Thymus (tissue), 11 donors: ENCODE measurements at regions not wholly inside any gene's neighbourhood (a gene's known extent, or its start where the extent isn't known, plus 50 kb on each side); places are given as distances from the start of the nearest gene placed in this dataset.

ENCODE experiments used
- DNase-seq, 9 donors: peaks; one replicate each; pipeline ENCODE4 v3.0.0-alpha.2; 2013; ENCODE audit warnings: low spot score in 9 of 9, low read depth in 6 of 9, missing footprints in 1 of 9
- H3K27ac ChIP-seq, 2 donors: one replicate each; pipeline ENCODE4 v1.5.1; 2013; ENCODE audit warnings: control low read depth in 1 of 2, low read depth in 1 of 2, low read length in 1 of 2, mild to moderate bottlenecking in 1 of 2, moderate library complexity in 1 of 2
- H3K27me3 ChIP-seq, 2 donors: one replicate each; pipeline ENCODE4 v1.5.1; 2013; ENCODE audit warnings: low read length in 1 of 2; ENCODE audit not compliant: control insufficient read depth in 2 of 2, insufficient read depth in 1 of 2
- H3K36me3 ChIP-seq, 2 donors: one replicate each; pipeline ENCODE4 v1.5.1; 2013; ENCODE audit warnings: low read length in 1 of 2, mild to moderate bottlenecking in 1 of 2, moderate library complexity in 1 of 2; ENCODE audit not compliant: control insufficient read depth in 2 of 2, insufficient read depth in 2 of 2
- H3K4me1 ChIP-seq, 2 donors: one replicate each; pipeline ENCODE4 v1.5.1; 2013; ENCODE audit warnings: low read length in 2 of 2; ENCODE audit not compliant: control insufficient read depth in 2 of 2, insufficient read depth in 2 of 2
- H3K4me3 ChIP-seq, 2 donors: one replicate each; pipeline ENCODE4 v1.5.1; 2013; ENCODE audit warnings: low read length in 2 of 2, control low read depth in 1 of 2, mild to moderate bottlenecking in 1 of 2
- H3K9me3 ChIP-seq, 2 donors: one replicate each; pipeline ENCODE4 v1.5.1; 2013; ENCODE audit warnings: low read length in 1 of 2, mild to moderate bottlenecking in 1 of 2; ENCODE audit not compliant: control insufficient read depth in 2 of 2, insufficient read depth in 1 of 2
- WGBS: extraction: QIAGEN DNeasy Blood & Tissue Kit; methylation state at CpG from one replicate; pipeline ENCODE4 v1.1.7; 2013; 5-methylcytosine and 5-hydroxymethylcytosine counted together
- donor health status: healthy.

DNA sequence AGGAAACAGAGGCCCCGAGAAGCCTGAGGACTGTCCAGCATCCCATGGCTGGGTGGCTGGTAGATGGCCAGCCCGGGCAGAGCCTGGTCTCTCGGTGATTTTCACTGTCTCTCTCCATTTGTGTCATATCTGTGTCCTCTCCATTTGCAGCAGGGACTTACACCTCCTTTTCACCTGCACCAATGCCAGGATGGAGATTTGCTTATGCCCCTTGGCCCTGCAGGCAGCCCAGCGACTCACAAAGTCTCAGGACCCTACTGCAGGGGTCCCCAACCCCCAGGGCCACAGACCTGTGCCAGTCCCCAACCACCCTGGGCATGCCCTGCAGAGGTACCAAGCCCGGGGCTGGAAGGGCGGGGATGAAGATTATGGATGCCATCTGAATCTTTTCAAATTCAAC, 201.6 kb downstream of the RHOU start:
- WGBS, result 98% methylated on average over 6 of the region's 6 CpGs
- H3K4me3 ChIP-seq, result no peak overlapping the region
- H3K36me3 ChIP-seq, result no peaks in the 10 kb centered on the region
- H3K9me3 ChIP-seq, result peaks cover 0 to 1% of the 10 kb centered on the region in 2 donors
- no peaks in the 10 kb centered on the region for H3K27me3 ChIP-seq
- no peak overlapping the region for H3K27ac ChIP-seq
- no peak for DNase-seq
- peaks cover 17 to 53% of the 10 kb centered on the region in 2 donors for H3K4me1 ChIP-seq

- peaks cover 0 to 1% of the 10 kb centered on the region in 2 donors for H3K9me3 ChIP-seq
- H3K27me3 ChIP-seq, result no peaks in the 10 kb centered on the region
- no peaks in the 10 kb centered on the region for H3K36me3 ChIP-seq
- WGBS, result 92% methylated on average over 12 of the region's 12 CpGs
- H3K27ac ChIP-seq, result peak overlapping the region in 1 of 2 donors; percentile 88
- H3K4me1 ChIP-seq, result peaks cover 17 to 48% of the 10 kb centered on the region in 2 donors
- no peak for DNase-seq
- H3K4me3 ChIP-seq, result no peak overlapping the region
Measured at GRCh38 chr1:228937351-228937750, 202.1 kb downstream of the RHOU start.

- H3K27me3 ChIP-seq, result no peaks in the 10 kb centered on the region
- H3K27ac ChIP-seq, result peak overlapping the region; percentile 85 to 88
- H3K9me3 ChIP-seq, result peaks cover 0 to 1% of the 10 kb centered on the region in 2 donors
- H3K4me3 ChIP-seq, result no peak overlapping the region
- no peaks in the 10 kb centered on the region for H3K36me3 ChIP-seq
- DNase-seq, result peak; percentile 44 to 82 (median 58)
- 54% methylated on average over 14 of the region's 14 CpGs for WGBS
- H3K4me1 ChIP-seq, result peaks cover 17 to 46% of the 10 kb centered on the region in 2 donors
Measured at GRCh38 chr1:228937851-228938536, 202.7 kb downstream of the RHOU start.

DNA sequence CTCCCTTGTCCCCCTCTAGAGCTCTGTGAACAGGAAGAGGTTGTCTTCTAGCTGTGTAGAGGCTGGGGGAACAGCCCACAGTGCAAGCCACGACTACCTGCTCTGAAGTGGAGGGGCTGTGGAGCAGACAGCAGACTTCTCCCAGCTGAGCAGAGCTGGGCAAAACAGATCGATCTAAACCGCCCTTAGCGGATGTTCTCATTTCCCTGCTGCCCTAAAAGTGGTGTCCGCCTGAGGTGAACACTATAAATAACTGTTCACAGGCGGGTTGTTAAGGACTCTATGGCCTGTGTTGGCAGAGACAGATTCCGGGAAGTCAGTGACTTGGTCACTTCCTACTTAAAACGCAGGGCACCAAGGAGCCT, 203.2 kb downstream of the RHOU start:
- no peaks in the 10 kb centered on the region for H3K36me3 ChIP-seq
- no peak overlapping the region for H3K4me3 ChIP-seq
- DNase-seq, result peak; percentile 50 to 89 (median 69)
- peaks cover 17 to 46% of the 10 kb centered on the region in 2 donors for H3K4me1 ChIP-seq
- WGBS, result 7% methylated on average over 8 of the region's 8 CpGs
- H3K9me3 ChIP-seq, result peaks cover 0 to 1% of the 10 kb centered on the region in 2 donors
- no peaks in the 10 kb centered on the region for H3K27me3 ChIP-seq
- peak overlapping the region; percentile 85 to 88 for H3K27ac ChIP-seq

DNA sequence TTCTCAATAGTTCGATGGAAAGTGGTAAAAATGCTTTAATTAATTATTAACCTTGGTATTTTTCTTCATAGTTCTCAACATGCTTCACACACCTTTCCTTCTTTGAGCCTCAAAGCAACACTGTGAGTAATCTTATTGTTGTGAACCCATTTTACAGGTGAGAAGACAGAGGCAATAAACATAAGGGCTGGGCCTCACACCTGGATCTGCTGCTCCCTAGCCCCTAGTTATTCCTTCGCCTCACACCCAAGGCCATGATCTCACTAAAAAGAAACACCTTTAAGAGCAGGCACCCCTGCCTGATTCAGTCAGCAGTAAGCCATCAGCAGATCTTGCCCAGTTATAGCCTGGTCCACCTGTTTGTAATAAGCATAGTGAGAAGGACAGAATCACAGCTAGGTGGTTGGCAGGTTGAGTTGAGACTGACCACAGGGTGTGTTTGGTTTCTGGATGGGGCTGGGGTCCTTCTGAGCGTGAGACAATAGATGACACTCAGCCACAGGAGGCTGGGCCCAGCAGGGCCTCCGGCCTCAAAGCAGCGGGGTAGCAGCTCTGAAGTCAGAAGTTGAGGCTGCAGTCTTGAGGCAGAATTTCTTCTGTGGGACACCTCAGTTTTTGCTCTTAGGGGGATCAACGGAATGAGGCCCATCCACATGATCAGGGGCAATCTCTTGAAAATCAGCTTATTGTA, 203.9 kb downstream of the RHOU start:
- peak overlapping the region in 1 of 2 donors; percentile 88 for H3K27ac ChIP-seq

GRCh38 chr1:228939881-228940392, 204.7 kb downstream of the RHOU start:
- Histone ChIP-seq H3K4me1 (peaks cover 17 to 46% of the 10 kb centered on the region in 2 donors), H3K27ac (no peak overlapping the region), H3K27me3 (no peaks in the 10 kb centered on the region), H3K4me3 (no peak overlapping the region), H3K36me3 (no peaks in the 10 kb centered on the region), H3K9me3 (peaks cover 0 to 1% of the 10 kb centered on the region in 2 donors)
- DNase-seq, result no peak
- WGBS, result 98% methylated on average over 7 of the region's 7 CpGs

More for the DNA sequence above, 203.9 kb downstream of the RHOU start:
- Histone ChIP-seq H3K27me3 (no peaks in the 10 kb centered on the region), H3K9me3 (peaks cover 0 to 1% of the 10 kb centered on the region in 2 donors), H3K4me1 (peaks cover 17 to 46% of the 10 kb centered on the region in 2 donors), H3K4me3 (no peak overlapping the region), H3K36me3 (no peaks in the 10 kb centered on the region)
- peak in 1 of 9 donors; percentile 28 for DNase-seq
- 95% methylated on average over 6 of the region's 6 CpGs for WGBS

GRCh38 chr1:228940526-228940925, 205.2 kb downstream of the RHOU start:
- peaks cover 0 to 1% of the 10 kb centered on the region in 2 donors for H3K9me3 ChIP-seq
- WGBS, result 97% methylated on average over 7 of the region's 7 CpGs
- H3K4me1 ChIP-seq, result peaks cover 17 to 46% of the 10 kb centered on the region in 2 donors
- H3K27me3 ChIP-seq, result no peaks in the 10 kb centered on the region
- no peaks in the 10 kb centered on the region for H3K36me3 ChIP-seq
- DNase-seq, result no peak
- no peak overlapping the region for H3K27ac ChIP-seq
- no peak overlapping the region for H3K4me3 ChIP-seq

DNA sequence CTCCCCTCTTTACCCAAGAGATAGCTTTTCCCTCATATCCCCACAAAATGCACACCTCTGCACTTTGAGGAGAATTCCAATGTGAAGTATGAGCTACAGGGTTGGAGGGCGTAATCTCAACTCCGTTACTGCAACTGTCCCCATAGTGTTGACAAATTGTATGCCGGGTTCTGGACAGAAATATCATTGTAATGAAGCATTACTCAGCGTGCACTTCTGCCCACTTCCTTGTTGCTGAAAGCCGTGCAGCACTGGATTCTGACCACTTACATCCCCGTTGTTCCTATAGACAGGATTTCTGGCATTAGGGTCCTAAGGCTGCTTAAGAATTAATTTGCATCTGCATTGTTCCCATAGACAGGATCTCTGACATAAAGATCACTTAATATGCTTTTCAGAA, 205.6 kb downstream of the RHOU start:
- H3K4me3 ChIP-seq, result no peak overlapping the region
- peaks cover 13 to 42% of the 10 kb centered on the region in 2 donors for H3K4me1 ChIP-seq
- no peak for DNase-seq
- H3K36me3 ChIP-seq, result no peaks in the 10 kb centered on the region
- 78% methylated on average over 6 of the region's 6 CpGs for WGBS
- peaks cover 0 to 1% of the 10 kb centered on the region in 2 donors for H3K9me3 ChIP-seq
- no peak overlapping the region for H3K27ac ChIP-seq
- no peaks in the 10 kb centered on the region for H3K27me3 ChIP-seq

GRCh38 chr1:228941666-228942065, 206.4 kb downstream of the RHOU start:
- H3K4me1 ChIP-seq, result peaks cover 7 to 36% of the 10 kb centered on the region in 2 donors
- no peak overlapping the region for H3K27ac ChIP-seq
- 11% methylated on average over 1 of the region's 1 CpG for WGBS
- no peaks in the 10 kb centered on the region for H3K36me3 ChIP-seq
- H3K9me3 ChIP-seq, result peaks cover 0 to 1% of the 10 kb centered on the region in 2 donors
- H3K4me3 ChIP-seq, result no peak overlapping the region
- H3K27me3 ChIP-seq, result no peaks in the 10 kb centered on the region
- DNase-seq, result no peak
